Endothelial cell of umbilical vein (primary cell): ENCODE measurements at regions not wholly inside any gene's neighbourhood (a gene's known extent, or its start where the extent isn't known, plus 50 kb on each side); places are given as distances from the start of the nearest gene placed in this dataset.

ENCODE experiments used
- BruUV-seq: library from RNA; stranded (reverse); fragments of 400-500 nt; replicated peaks from 2 replicates; lab custom pipeline; 2021; lab: Mats Ljungman, UMichigan
- CTCF ChIA-PET: fragments of 300-600, 350-600 bp; sonication (Branson Sonifier 250); formaldehyde crosslinking; loops from one replicate; lab custom pipeline; 2021; ENCODE audit warnings: antibody characterized with exemption, inconsistent platforms; lab: Charles Lee
- POLR2A ChIA-PET: fragments of 300-600, 350-600 bp; sonication (Branson Sonifier 250); formaldehyde crosslinking; loops from one replicate; lab custom pipeline; 2021; ENCODE audit warnings: antibody characterized with exemption, inconsistent platforms; lab: Charles Lee
- DNase-seq: peaks from one replicate; pipeline ENCODE4 v3.0.0-alpha.2; 2011; ENCODE audit warnings: low read depth, low spot score
- FAIRE-seq: peaks from 2 replicates; lab custom pipeline; 2011; peaks lifted over from hg19 to GRCh38; lab: Jason Lieb, UNC
- H2AFZ ChIP-seq: 2 replicates; pipeline ENCODE4 v1.6.0; 2012; ENCODE audit warnings: low read depth, low read length, control low read depth, inconsistent platforms
- H3K27ac ChIP-seq: 2 replicates; pipeline ENCODE4 v1.5.1; 2011; ENCODE audit warnings: low read depth, mild to moderate bottlenecking, control low read depth, low read length, moderate library complexity; ENCODE audit not compliant: insufficient read depth
- H3K27me3 ChIP-seq, 2 experiments: 2 replicates each; pipeline versions ENCODE4 v1.6.0 to v1.6.1; 2011; ENCODE audit warnings: low read length in 2 of 2, mixed read lengths in 1 of 2; ENCODE audit not compliant: control insufficient read depth in 2 of 2, insufficient read depth in 2 of 2
- H3K36me3 ChIP-seq, 2 experiments: 2 replicates in 1 of 2; 3 replicates in 1 of 2; pipeline ENCODE4 v1.5.1; 2011; ENCODE audit warnings: low read length in 2 of 2, mild to moderate bottlenecking in 1 of 2, moderate library complexity in 1 of 2; ENCODE audit not compliant: control insufficient read depth in 2 of 2, insufficient read depth in 2 of 2; ENCODE audit errors: extremely low read depth in 1 of 2
- H3K4me1 ChIP-seq: 3 replicates; pipeline ENCODE4 v1.5.1; 2011; ENCODE audit warnings: mild to moderate bottlenecking, low read length; ENCODE audit not compliant: control insufficient read depth, insufficient read depth; ENCODE audit errors: extremely low read depth
- H3K4me2 ChIP-seq: 2 replicates; pipeline ENCODE4 v1.6.1; 2011; ENCODE audit warnings: low read length, control low read depth, mixed read lengths; ENCODE audit not compliant: insufficient read depth
- H3K4me3 ChIP-seq, 3 experiments: fragments of 200-600 bp in 1 of 3; sonication (generic), shearing (Covaris generic) in 1 of 3; replicated peaks in 1 of 3; 2 replicates each; pipeline ENCODE4 v1.5.1; 2011 to 2016; ENCODE audit warnings: control low read depth in 3 of 3, low read length in 3 of 3, mild to moderate bottlenecking in 2 of 3, inconsistent platforms in 1 of 3, low read depth in 1 of 3, moderate library complexity in 1 of 3; ENCODE audit not compliant: insufficient read depth in 1 of 3
- H3K79me2 ChIP-seq: 2 replicates; pipeline ENCODE4 v1.6.0; 2012; ENCODE audit warnings: low read length, inconsistent platforms; ENCODE audit not compliant: control insufficient read depth, insufficient read depth
- H3K9ac ChIP-seq: replicated peaks from 2 replicates; pipeline ENCODE3; 2011; ENCODE audit warnings: low read length, control low read depth; ENCODE audit not compliant: insufficient read depth; ENCODE audit errors: extremely low read depth
- H3K9me1 ChIP-seq: replicated peaks from 3 replicates; pipeline ENCODE4 v1.6.0; 2011; ENCODE audit warnings: mild to moderate bottlenecking, low read length; ENCODE audit not compliant: control insufficient read depth, insufficient read depth; ENCODE audit errors: extremely low read depth
- H3K9me3 ChIP-seq: replicated peaks from 2 replicates; pipeline ENCODE4 v1.5.1; 2012; ENCODE audit warnings: low read length, inconsistent platforms; ENCODE audit not compliant: control insufficient read depth, insufficient read depth
- H4K20me1 ChIP-seq: replicated peaks from 2 replicates; pipeline ENCODE3; 2011; ENCODE audit warnings: mild to moderate bottlenecking, low read length; ENCODE audit not compliant: control insufficient read depth, insufficient read depth; ENCODE audit errors: extremely low read depth
- EZH2 ChIP-seq: IDR thresholded peaks from 2 replicates; pipeline ENCODE4 v1.6.1; 2012; ENCODE audit warnings: borderline replicate concordance, low read depth, mild to moderate bottlenecking, moderate library complexity, low read length, inconsistent platforms; ENCODE audit not compliant: severe bottlenecking
- FOS ChIP-seq: IDR thresholded peaks from 2 replicates; pipeline ENCODE4 v1.6.1; 2011; ENCODE audit warnings: mild to moderate bottlenecking, low read length, moderate library complexity, borderline replicate concordance; ENCODE audit not compliant: insufficient read depth
- GATA2 ChIP-seq: IDR thresholded peaks from 2 replicates; pipeline ENCODE4 v1.7.0; 2011; ENCODE audit warnings: low read depth, mild to moderate bottlenecking, moderate library complexity, mixed read lengths, low read length; ENCODE audit not compliant: insufficient read length, insufficient read depth
- JUN ChIP-seq: IDR thresholded peaks from 2 replicates; pipeline ENCODE4 v1.6.1; 2011; ENCODE audit warnings: borderline replicate concordance, low read depth; ENCODE audit not compliant: insufficient read length, insufficient read depth
- MYC ChIP-seq: IDR thresholded peaks from one replicate; pipeline ENCODE4 v1.6.1; 2011; ENCODE audit warnings: mild to moderate bottlenecking, low read depth, low read length
- POLR2A ChIP-seq: IDR thresholded peaks from 2 replicates; pipeline ENCODE4 v1.6.1; 2012; ENCODE audit warnings: low read depth, mild to moderate bottlenecking, control low read depth, low read length
- POLR2AphosphoS5 ChIP-seq: IDR thresholded peaks from 2 replicates; pipeline ENCODE4 v1.6.1; 2012; ENCODE audit warnings: low read depth, mild to moderate bottlenecking, control low read depth, low read length, moderate library complexity; ENCODE audit not compliant: insufficient read depth
- dilution Hi-C: fragments of 300-500 bp; cut with MboI; formaldehyde crosslinking; loops from one replicate; pipeline ENCODE4 v1.15.0; 2019; ENCODE audit warnings: low sequenced_read_pairs; ENCODE audit not compliant: extremely low pct_ligation_motif_present
- intact Hi-C: fragments of 100-400 bp; cut with micrococcal nuclease; formaldehyde crosslinking; loops from one replicate; pipeline ENCODE4 v1.10.0; 2022
- TF ChIP-seq, protein P1 (sequence below): IDR thresholded peaks from 2 replicates; pipeline ENCODE4 v1.6.1; 2011; ENCODE audit not compliant: insufficient read depth, insufficient read length
- TF ChIP-seq, protein P2 (sequence below), 2 donors: IDR thresholded peaks; 1 replicate in 1 of 2; 2 replicates in 1 of 2; pipeline ENCODE4 v1.5.1; 2011; ENCODE audit warnings: low read length in 2 of 2, mild to moderate bottlenecking in 2 of 2, moderate library complexity in 2 of 2, control low read depth in 1 of 2, inconsistent platforms in 1 of 2, low read depth in 1 of 2; ENCODE audit not compliant: insufficient read depth in 1 of 2; ENCODE audit errors: extremely low read depth in 1 of 2

DNA sequence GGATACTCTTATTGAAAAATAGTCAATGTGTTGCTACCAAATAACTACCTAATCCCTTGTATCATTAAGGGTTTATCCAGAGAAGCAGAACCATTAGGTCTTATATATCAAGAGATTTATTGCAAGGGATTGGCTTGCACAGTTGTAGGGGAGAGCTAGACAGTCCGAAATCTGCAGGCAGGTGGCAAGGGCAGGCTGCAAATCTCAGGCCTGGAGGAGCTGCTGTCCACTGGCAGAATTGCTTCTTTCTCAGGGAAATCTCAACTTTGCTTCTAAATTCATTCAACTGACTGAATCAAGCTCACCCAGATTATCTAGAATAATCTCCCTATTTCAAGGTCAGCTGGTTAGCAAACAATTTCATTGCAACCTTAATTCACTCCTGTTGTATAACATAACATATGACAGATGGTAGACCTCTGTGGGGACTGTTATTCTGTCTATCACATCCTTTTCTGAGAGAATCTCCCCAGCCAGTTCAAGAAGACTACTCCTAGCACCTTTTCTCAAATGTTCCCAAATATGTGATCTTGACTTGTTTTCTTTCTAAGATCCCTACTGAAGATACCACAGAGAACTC is 194.2 kb downstream of the NHLRC3 start:
- BruUV-seq: no TSS peak
- DNase-seq (no peak), FAIRE-seq (no peak)
- dilution Hi-C loops (no loop called here), intact Hi-C loops (no loop called here)
- H3K36me3 ChIP-seq: no peaks in the 10 kb centered on the region
- no peak overlapping the region for H3K27ac ChIP-seq
- H3K4me2 ChIP-seq: no peak overlapping the region
- no peaks in the 10 kb centered on the region for H3K9me3 ChIP-seq
- no peak overlapping the region for H3K9ac ChIP-seq
- H3K79me2 ChIP-seq: no peaks in the 10 kb centered on the region
- H2AFZ ChIP-seq: no peak overlapping the region
- no peak overlapping the region for H3K4me3 ChIP-seq
- no peaks in the 10 kb centered on the region for H4K20me1 ChIP-seq
- no peaks in the 10 kb centered on the region for H3K9me1 ChIP-seq
- TF ChIP-seq EZH2 (no peak), GATA2 (no peak), FOS (no peak), POLR2AphosphoS5 (no peak), MYC (no peak), JUN (no peak), POLR2A (no peak)
- TF ChIP-seq, protein P1, sequence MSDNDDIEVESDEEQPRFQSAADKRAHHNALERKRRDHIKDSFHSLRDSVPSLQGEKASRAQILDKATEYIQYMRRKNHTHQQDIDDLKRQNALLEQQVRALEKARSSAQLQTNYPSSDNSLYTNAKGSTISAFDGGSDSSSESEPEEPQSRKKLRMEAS: no peak
- TF ChIP-seq, protein P2, sequence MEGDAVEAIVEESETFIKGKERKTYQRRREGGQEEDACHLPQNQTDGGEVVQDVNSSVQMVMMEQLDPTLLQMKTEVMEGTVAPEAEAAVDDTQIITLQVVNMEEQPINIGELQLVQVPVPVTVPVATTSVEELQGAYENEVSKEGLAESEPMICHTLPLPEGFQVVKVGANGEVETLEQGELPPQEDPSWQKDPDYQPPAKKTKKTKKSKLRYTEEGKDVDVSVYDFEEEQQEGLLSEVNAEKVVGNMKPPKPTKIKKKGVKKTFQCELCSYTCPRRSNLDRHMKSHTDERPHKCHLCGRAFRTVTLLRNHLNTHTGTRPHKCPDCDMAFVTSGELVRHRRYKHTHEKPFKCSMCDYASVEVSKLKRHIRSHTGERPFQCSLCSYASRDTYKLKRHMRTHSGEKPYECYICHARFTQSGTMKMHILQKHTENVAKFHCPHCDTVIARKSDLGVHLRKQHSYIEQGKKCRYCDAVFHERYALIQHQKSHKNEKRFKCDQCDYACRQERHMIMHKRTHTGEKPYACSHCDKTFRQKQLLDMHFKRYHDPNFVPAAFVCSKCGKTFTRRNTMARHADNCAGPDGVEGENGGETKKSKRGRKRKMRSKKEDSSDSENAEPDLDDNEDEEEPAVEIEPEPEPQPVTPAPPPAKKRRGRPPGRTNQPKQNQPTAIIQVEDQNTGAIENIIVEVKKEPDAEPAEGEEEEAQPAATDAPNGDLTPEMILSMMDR (IDR thresholded peaks at IDR 0.05; ENCODE audit: extremely low read depth in 1 of 2, insufficient read depth in 1 of 2, low read depth in 1 of 2, low read length in 2 of 2): no peak
- POLR2A ChIA-PET: no interaction called here
- H3K27me3 ChIP-seq: peaks cover 8 to 19% of the 10 kb centered on the region in 2 experiments
- CTCF ChIA-PET: interaction anchor here (1.1 to 1.4 kb wide), 3 partner anchors 14 to 379 kb away, joined by 3 to 4 read pairs (median 3); no protein-coding TSS in a partner anchor
- H3K4me1 ChIP-seq: no peaks in the 10 kb centered on the region
